MM.1S (cell line): ENCODE measurements at regions not wholly inside any gene's neighbourhood (a gene's known extent, or its start where the extent isn't known, plus 50 kb on each side); places are given as distances from the start of the nearest gene placed in this dataset.

Experiments
- DNase-seq: peaks from one replicate; pipeline ENCODE4 v3.0.0-alpha.2; 2015
- H2AFZ ChIP-seq: fragments of 300-600 bp; sonication (generic); 2 replicates; pipeline ENCODE4 v1.6.0; 2016; ENCODE audit warnings: antibody characterized with exemption, low read length
- H3F3A ChIP-seq: fragments of 300-600 bp; sonication (generic); 2 replicates; pipeline ENCODE4 v1.6.1; 2016; ENCODE audit warnings: mild to moderate bottlenecking, antibody characterized with exemption, low read length, moderate library complexity, mixed read lengths; ENCODE audit not compliant: insufficient read depth
- H3K27ac ChIP-seq: fragments of 300-600 bp; sonication (generic); 2 replicates; pipeline ENCODE4 v1.5.1; 2016; ENCODE audit warnings: mild to moderate bottlenecking, low read length
- H3K27me3 ChIP-seq: fragments of 300-600 bp; sonication (generic); replicated peaks from 2 replicates; pipeline ENCODE4 v1.6.0; 2016; ENCODE audit warnings: low read length; ENCODE audit not compliant: insufficient read depth
- H3K36me3 ChIP-seq: fragments of 300-600 bp; sonication (generic); replicated peaks from 2 replicates; pipeline ENCODE4 v1.6.1; 2016; ENCODE audit warnings: mild to moderate bottlenecking, low read length, mixed read lengths; ENCODE audit not compliant: insufficient read depth
- H3K4me1 ChIP-seq: fragments of 300-600 bp; sonication (generic); 2 replicates; pipeline ENCODE4 v1.6.1; 2016; ENCODE audit warnings: low read length, mixed read lengths
- H3K4me2 ChIP-seq: fragments of 300-600 bp; sonication (generic); 2 replicates; pipeline ENCODE4 v1.6.0; 2016; ENCODE audit warnings: low read depth, low read length
- H3K4me3 ChIP-seq: fragments of 300-600 bp; sonication (generic); 2 replicates; pipeline ENCODE4 v1.5.1; 2016; ENCODE audit warnings: low read length, mixed read lengths
- H3K79me2 ChIP-seq: fragments of 300-600 bp; sonication (generic); 2 replicates; pipeline ENCODE4 v1.6.1; 2016; ENCODE audit warnings: mixed run types, low read length, mixed read lengths
- H3K9ac ChIP-seq: fragments of 300-600 bp; sonication (generic); 2 replicates; pipeline ENCODE4 v1.6.1; 2016; ENCODE audit warnings: low read length, mixed read lengths
- H3K9me2 ChIP-seq: fragments of 300-600 bp; sonication (generic); replicated peaks from 2 replicates; pipeline ENCODE4 v1.6.1; 2016; ENCODE audit warnings: mild to moderate bottlenecking, low read length, mixed read lengths; ENCODE audit not compliant: insufficient read depth
- H3K9me3 ChIP-seq: fragments of 300-600 bp; sonication (generic); replicated peaks from 2 replicates; pipeline ENCODE4 v1.6.1; 2016; ENCODE audit warnings: mild to moderate bottlenecking, low read length, mixed read lengths; ENCODE audit not compliant: insufficient read depth
- H4K20me1 ChIP-seq: fragments of 300-600 bp; sonication (generic); 2 replicates; pipeline ENCODE4 v1.6.1; 2016; ENCODE audit warnings: mild to moderate bottlenecking, low read length, moderate library complexity, mixed read lengths; ENCODE audit not compliant: insufficient read depth
- CTCF ChIP-seq: fragments of 300-600 bp; sonication (generic); IDR thresholded peaks from 2 replicates; pipeline ENCODE4 v1.5.1; 2016; ENCODE audit warnings: antibody characterized with exemption, low read length, mixed read lengths
- EZH2 ChIP-seq: fragments of 300-600 bp; sonication (generic); optimal IDR thresholded peaks from 2 replicates; pipeline ENCODE3; 2017; ENCODE audit warnings: low read depth, mild to moderate bottlenecking, antibody characterized with exemption, low read length, mixed read lengths
- EZH2phosphoT487 ChIP-seq: fragments of 300-600 bp; sonication (generic); IDR thresholded peaks from 2 replicates; pipeline ENCODE4 v1.6.1; 2018; ENCODE audit warnings: antibody characterized with exemption, low read length

- Histone ChIP-seq H3K36me3 (no peaks in the 10 kb centered on the region), H3K4me3 (no peak overlapping the region), H3K4me2 (no peak overlapping the region), H3K79me2 (no peaks in the 10 kb centered on the region), H2AFZ (no peak overlapping the region), H3K27me3 (no peaks in the 10 kb centered on the region), H3K9me3 (no peaks in the 10 kb centered on the region), H4K20me1 (no peaks in the 10 kb centered on the region), H3K9me2 (no peaks in the 10 kb centered on the region), H3F3A (no peaks in the 10 kb centered on the region), H3K9ac (no peak overlapping the region), H3K4me1 (no peaks in the 10 kb centered on the region), H3K27ac (no peak overlapping the region)
- TF ChIP-seq EZH2 (no peak), CTCF (no peak), EZH2phosphoT487 (no peak)
- DNase-seq = no peak
Observed at GRCh38 chr2:219995399-219995798, 368.0 kb downstream of the SLC4A3 start.

DNA sequence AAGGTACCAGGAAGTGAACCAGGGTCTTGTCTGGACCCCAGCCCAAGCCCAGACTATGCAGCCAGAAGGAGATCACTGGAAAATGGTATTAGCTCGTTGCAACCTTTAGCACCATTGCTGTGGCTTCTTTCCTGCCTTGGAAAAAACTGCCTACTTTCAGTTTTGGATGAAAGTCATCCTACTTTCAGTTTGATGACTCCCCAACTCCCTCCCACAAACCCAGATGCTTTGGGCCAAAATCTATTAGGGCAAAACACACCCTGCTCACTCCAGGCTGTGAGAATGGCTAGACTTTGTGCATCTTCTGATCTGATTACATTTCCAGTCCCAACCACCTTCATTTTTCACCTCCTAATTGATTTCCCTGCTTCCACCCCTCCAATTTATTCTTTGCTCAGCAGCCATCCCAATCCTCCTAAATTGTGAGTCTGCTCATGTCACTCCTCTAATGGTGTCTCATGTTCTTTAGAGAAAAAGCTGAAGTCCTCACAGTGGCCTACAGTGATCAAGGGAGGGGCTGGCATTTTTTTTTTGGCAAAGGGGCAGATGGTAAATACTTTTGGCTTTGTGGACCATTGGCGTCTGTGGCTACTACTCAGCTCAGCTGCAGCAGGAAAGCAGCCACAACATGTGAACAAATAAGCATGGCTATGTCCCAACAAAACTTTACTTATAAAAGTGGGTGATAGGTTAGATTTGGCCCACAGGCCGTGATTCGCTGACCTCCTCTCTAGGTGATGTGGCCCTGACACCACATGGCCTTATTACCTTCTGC lies 368.7 kb downstream of the SLC4A3 start:
- no peak overlapping the region for H2AFZ ChIP-seq
- H3K36me3 ChIP-seq = no peaks in the 10 kb centered on the region
- H3F3A ChIP-seq = no peaks in the 10 kb centered on the region
- H3K27ac ChIP-seq = no peak overlapping the region
- no peaks in the 10 kb centered on the region for H3K27me3 ChIP-seq
- H3K4me2 ChIP-seq = no peak overlapping the region
- H3K4me3 ChIP-seq = no peak overlapping the region
- no peak for TF ChIP-seq EZH2phosphoT487
- no peak for TF ChIP-seq CTCF
- no peak for TF ChIP-seq EZH2
- no peaks in the 10 kb centered on the region for H3K4me1 ChIP-seq
- no peaks in the 10 kb centered on the region for H3K9me2 ChIP-seq
- no peaks in the 10 kb centered on the region for H4K20me1 ChIP-seq
- no peaks in the 10 kb centered on the region for H3K79me2 ChIP-seq
- no peak for DNase-seq
- H3K9ac ChIP-seq = no peak overlapping the region
- no peaks in the 10 kb centered on the region for H3K9me3 ChIP-seq

GRCh38 chr2:219997341-219997851 lies 370.0 kb downstream of the SLC4A3 start:
- no peak overlapping the region for H3K9ac ChIP-seq
- H3K36me3 ChIP-seq = no peaks in the 10 kb centered on the region
- no peaks in the 10 kb centered on the region for H3K4me1 ChIP-seq
- H3K27ac ChIP-seq = no peak overlapping the region
- H4K20me1 ChIP-seq = no peaks in the 10 kb centered on the region
- H2AFZ ChIP-seq = no peak overlapping the region
- no peak overlapping the region for H3K4me3 ChIP-seq
- no peak overlapping the region for H3K4me2 ChIP-seq
- TF ChIP-seq CTCF = peak; percentile 5; the same call in 1 of the 2 replicates
- TF ChIP-seq EZH2phosphoT487 = no peak
- no peaks in the 10 kb centered on the region for H3K9me2 ChIP-seq
- no peaks in the 10 kb centered on the region for H3F3A ChIP-seq
- no peaks in the 10 kb centered on the region for H3K79me2 ChIP-seq
- DNase-seq = no peak
- H3K27me3 ChIP-seq = no peaks in the 10 kb centered on the region
- no peaks in the 10 kb centered on the region for H3K9me3 ChIP-seq
